ENCODE measurements at regions not wholly inside any gene's neighbourhood (a gene's known extent, or its start where the extent isn't known, plus 50 kb on each side); places are given as distances from the start of the nearest gene placed in this dataset.

DNA sequence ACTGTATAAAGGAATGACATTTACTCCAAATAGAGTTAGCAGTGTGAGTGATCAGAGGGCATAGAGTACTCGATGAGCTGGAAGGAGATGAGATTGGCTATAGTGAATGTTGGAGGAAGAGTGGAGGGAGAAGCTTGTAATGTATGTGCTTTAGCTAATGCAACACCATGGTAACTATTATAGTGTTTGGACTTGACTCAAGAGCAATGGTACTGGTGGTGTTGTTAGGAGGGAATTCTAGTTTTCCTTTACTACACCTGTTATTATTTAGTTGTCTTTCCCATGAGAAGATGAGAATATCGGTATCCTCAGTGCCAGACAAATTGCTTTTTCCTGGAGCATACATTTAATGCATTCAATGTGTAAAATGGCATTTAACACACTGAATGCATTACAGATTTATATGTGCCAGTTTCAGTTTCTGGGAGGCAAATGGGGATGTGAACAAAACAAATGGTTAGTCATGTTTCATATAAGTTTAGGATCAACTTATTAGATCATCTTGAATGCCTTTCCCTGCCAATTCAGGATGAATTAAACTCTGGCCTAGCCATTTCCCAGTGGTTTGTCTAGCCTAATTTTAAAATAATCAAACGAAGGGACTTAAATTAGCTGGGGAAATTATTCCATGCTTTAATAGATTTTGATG, 291.1 kb upstream of the ADAMTS5 start:
- DNase-seq (ENCODE audit: low spot score), result no peak

DNA sequence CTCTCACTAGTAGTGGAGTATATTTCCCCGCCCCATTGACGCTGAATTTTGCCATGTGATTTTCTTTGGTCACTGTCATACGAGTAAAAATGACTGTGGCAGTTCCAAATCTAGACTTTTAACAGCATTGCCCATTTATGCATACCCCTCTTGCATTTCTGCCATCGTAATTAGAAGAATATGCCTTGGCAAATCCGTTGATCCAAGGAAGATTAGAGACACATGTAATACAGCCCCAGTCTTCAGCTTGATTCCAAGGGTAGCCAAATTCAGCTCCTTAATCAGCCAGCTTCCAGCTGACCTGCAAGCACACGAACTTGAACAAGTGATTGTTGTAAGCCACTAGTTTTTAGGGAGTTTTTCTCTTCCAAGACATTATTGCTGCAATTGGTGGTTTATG, 290.3 kb upstream of the ADAMTS5 start:
- no peak for DNase-seq (ENCODE audit: low spot score)

DNA sequence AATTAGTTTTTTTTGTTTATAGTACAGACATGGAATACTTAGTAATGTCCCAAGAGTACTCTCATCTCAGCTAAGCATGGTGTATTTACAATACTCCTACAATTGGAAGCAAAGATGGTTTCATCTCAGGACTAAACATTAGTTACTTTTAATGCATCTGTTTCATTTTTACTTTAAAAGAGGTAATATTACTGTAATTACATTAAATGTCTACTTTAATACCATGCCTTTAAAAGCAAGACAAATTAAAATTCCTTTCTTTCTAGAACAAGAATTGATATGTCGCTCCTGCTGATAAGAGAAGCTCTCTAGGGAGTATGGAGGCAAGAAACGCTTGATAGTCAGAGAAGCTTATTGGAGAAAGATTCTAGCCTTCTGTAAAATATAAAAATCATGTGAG, 284.9 kb upstream of the ADAMTS5 start:
- no peak for DNase-seq (ENCODE audit: low spot score)

DNA sequence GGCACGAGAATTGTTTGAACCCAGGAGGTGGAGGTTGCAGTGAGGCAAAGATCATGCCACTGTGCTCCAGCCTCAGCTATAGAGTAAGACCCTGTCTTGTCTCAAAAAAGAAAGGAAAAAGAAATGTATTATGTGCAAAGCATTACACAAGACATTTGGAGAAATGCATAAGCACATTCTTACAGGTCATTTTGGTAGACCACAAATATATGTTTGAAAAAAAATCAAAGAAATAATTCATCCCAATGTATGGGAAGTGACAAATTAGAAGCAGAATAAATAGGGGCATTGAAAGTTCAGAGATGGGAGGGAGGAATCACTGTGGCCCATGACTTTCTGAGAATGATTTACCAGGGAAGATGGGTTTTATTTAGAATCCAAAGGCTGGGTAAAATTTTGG, 283.5 kb upstream of the ADAMTS5 start:
- DNase-seq (ENCODE audit: low spot score), result no peak

DNA sequence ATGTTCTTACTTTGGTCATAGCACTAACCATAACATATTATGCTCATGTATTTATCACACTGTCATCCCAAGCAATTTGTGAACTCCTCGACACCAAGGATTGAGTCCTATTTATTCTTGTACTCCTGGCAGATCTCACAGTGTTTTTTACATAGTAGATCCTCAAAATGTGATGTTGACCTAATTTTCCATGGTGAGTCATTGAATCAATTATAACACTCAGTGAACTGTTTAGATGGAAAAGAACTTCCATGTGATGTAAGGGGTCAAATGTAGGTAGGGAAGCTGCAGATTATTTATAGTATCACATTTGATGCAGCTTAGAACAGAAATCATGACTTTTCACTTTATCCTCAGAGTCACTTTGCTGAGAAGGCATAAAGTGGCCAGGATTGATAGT, 281.9 kb upstream of the ADAMTS5 start:
- no peak for DNase-seq (ENCODE audit: low spot score)

DNA sequence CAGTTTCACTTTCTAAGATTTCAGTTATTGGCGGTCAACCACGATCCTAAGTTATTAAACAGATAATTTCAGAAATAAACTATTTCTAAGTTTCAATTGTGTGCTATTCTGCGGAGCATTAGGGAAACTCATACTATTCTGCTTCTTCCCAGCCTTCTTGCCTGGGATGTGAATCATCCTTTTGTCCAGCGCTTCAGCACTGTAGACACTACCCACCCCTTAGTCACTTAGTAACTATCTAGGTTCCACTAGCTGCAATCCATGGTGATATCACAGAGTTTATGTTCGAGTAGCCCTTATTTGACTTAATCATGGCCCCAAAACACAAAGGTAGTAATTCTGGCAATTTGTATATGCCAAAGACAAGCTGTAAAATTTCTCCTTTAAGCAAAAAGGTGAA, 279.9 kb upstream of the ADAMTS5 start:
- DNase-seq (ENCODE audit: low spot score), result no peak

DNA sequence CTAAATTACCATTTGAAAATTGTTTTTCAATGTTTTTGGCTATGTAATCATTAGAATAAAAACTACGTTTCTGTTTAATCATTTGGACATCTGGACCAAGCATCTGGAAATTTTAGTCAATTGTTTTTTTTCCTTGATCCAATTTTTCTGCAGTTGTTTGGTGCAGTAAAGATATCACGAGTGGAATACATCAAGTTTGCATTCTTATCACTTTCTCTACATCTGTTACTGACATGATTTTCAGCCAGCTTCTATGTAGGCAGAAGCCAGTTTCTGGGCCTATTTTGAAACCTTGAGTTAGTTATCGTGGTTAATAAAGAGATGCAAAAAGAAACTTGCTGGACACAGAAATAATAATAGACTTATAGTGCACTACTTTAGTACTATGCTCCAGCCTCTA, 277.9 kb upstream of the ADAMTS5 start:
- no peak for DNase-seq (ENCODE audit: low spot score)

DNA sequence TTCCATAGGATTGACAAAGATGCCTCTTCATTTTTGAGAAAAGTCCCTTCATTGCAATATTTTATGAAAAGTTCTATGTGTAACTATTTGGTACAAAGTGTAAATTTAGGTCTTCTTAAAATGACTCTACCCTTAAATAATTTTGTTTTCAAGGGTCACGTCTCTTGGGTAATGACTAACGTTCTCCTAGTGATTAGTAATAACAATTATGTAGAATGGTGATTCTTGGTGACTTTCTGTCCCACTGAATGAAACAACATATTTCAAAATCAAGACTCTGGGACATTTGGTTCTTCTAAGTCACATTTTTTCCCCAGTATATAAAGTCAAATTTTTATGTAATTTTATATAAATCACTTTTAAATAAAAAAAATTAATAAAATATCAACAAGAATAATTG, 277.5 kb upstream of the ADAMTS5 start:
- no peak for DNase-seq (ENCODE audit: low spot score)

DNA sequence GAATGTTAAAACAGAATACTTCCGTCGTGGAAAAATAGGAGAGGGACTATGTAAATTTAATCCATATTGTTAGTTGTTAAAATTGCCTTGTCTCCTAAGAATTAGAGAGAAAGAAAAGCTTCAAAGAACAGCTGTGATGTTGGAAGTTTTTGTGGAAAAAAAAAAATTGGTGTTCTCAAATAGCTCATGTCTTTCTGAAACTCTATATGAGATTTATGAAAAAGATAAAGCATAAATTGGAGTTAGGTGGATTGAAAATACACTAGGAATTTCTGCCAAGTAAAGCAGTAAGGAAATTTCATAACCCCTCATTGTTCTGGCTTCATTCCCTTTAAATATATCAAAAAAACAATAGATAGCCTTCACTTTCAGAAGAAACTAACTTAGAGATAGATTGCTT, 274.0 kb upstream of the ADAMTS5 start:
- no peak for DNase-seq (ENCODE audit: low spot score)

DNA sequence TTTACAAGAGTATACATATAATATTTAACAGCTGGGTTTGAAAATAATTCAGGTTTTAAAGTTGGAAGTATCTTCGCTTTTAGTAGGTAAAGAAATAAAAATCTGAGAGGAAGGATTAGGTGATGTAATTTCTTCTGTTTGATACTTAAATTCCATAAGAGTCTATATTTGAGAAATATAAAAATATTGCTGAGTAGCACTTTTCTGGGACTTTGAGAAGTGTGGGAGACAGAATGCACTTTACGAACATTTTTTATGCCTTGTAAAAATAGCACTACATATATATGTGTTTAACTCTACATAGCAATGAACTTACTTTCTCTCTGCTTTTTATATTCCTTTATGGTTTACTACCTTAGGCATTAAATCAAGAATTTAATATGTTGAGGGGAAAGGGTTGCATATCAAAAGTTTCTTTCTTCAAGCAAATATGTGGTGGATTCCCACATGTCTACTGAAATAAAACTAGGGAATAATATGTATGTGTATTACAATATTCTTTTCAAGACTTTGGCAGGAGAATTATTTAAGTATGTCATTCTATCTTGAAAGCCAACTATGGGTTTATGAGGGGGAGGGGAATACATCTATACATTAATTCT, 266.7 kb upstream of the ADAMTS5 start:
- no peak for DNase-seq (ENCODE audit: low spot score)

DNA sequence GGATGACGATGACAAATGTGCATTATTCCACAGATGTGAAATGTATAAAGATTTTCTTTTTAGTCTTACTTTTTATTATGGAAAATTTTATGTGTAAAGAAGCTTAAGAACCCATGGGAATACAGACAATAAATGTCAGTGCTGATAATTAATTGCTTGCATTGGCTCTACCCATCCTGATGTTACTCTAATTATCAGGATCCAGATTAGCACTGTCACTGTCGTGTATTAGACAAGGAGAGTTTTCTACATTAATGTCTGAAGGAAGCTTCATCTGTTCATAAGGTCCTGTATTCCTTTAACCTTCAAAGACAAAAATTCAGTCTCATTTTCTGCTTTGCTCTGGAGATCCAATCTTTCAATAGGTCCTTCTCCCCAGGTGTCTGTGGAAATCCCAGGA, 259.1 kb upstream of the ADAMTS5 start:
- no peak for DNase-seq (ENCODE audit: low spot score)

DNA sequence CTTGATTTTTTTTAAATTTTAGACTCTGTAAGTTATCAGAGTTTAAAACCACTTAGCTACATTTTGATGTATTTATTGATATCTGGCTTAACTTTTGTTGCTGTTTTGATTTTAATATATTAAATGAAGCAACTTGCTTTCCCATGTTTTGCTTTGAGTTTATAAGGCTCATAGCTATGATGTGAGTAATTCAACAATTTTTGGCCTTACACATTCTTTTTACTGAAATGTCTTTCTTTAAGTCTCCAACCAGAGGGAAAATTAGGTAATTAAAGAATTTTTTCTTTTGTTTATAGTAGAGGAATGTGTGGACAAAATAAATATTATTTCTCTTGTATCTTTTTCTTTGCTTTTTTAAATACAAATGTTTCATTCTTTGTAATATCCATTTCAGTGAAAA, 258.3 kb upstream of the ADAMTS5 start:
- DNase-seq (ENCODE audit: low spot score), result no peak

DNA sequence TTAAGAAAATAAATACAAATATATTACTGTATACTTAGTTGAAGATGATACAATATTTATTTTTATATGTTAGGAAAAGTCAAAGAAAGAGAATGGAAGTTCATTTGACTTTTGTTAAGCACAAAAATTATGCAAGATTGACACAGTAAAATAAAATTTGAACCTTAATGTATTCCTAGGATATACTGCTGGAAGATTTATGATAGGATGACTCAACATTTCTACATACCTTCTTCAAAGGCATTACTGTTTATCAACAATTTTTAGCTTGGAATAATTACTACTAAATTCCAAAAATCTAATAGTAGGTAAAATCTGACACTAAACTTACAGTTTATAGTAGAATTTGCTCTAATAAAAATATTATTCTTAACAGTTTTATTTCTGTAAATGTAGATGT, 257.3 kb upstream of the ADAMTS5 start:
- DNase-seq (ENCODE audit: low spot score), result no peak

DNA sequence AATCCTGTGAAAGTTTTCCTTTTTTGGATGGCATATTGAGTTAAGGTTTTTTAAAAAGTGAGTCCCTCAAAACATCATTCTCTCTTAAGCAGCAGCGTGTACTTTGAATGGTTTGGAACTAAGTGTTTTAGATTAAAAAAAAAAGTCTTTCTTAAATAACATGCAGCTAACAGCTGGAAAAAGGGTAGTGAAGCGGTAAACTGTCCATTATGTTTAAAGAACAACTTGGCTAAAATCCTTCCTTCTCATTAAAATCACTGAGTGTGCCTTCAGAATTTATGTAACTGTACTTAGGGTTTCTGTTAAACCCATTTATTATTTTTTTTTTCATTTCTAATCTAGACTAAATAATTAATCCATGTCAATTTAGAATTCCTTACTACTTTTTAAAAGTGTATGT, 254.2 kb upstream of the ADAMTS5 start:
- no peak for DNase-seq (ENCODE audit: low spot score)

DNA sequence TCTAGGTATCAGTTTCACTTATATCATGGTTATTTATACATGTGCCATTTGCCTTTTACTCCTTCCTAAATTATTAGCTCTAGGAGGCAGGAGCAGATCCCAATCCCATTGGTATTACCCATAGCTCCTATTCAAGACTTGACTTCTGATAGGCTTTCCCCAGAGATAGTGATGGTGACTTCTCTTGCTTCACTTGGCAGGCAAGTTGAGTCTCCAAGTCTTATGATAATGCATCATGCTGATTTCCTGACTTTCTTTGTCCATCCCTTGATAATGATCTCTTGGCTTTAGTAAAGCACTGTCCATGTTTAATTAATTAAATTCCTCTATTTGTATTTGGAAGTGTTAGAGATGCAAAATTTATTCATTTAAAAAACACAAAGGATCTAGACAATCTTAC, 253.5 kb upstream of the ADAMTS5 start:
- DNase-seq (ENCODE audit: low spot score), result no peak

DNA sequence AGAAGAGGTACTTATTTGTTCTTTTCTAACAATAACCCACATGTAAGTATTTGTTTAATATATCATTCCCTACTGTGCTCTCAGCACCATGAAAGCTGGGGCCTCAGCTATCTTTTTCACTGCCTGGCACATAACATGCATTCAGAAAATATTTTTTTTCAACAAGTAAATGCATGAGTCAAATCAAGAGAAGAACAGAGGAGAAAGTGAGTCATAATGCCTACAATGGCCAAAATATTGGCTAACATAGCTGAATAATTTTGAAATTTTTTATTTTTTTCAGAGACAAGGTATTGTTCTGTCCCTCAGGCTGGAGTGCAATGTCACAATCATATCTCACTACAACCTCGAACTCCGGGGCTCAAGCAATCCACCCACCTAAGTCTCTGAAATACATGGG, 252.2 kb upstream of the ADAMTS5 start:
- no peak for DNase-seq (ENCODE audit: low spot score)

DNA sequence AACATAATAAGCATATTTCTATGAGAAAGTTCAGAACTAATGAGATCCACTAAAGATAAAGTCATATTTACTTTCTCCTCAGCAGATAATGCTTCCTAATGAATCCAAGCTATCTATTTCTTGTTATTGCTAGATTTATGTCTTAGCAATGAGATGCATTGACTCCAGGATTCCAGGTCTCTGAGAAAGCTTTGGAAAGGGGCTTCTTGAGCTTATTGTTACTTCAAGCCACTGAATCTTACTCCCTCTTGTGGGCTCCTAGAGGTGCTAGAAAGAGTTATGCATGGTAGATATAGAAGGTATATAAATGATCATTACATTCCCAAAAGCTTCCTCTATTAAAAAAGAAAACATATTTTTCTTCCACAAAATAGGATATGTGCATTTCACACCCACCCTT, 246.4 kb upstream of the ADAMTS5 start:
- no peak for DNase-seq (ENCODE audit: low spot score)

DNA sequence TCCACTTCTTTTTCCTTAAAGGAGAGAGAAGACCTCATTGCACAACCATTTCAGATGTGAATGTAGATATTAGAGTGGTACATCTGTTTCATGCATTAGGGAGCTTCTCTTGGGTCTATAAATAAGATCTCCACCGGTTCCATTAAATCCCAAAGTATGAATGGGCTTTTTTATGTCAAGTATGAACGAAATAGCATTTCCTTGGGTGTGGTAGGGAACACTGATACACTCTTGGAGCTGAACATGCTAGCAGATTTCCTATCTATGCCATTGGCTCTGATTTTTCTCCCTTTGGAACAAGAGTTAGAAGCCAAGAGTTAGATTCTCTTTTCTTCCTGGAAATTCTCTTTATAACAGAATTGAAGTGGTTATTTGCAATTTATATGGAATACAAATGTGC, 245.6 kb upstream of the ADAMTS5 start:
- DNase-seq (ENCODE audit: low spot score), result no peak

DNA sequence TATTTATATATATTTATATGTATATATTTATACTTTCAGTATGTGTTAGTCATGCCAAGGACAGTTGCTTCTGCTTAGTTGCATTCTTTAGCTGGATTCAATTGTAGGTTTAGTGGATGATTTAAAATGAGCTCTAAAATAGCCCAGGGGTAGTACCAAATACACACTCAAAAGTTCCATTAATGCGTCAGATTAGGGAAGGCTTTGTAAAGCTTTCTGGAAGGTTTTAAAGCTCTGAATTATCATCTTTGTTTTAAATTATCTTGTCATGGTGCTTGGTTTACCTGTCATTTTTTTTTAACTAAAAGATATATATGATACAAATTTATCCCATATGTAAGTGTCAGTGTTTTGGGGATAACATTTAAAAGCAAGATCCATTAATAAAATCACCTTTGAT, 242.7 kb upstream of the ADAMTS5 start:
- no peak for DNase-seq (ENCODE audit: low spot score)

DNA sequence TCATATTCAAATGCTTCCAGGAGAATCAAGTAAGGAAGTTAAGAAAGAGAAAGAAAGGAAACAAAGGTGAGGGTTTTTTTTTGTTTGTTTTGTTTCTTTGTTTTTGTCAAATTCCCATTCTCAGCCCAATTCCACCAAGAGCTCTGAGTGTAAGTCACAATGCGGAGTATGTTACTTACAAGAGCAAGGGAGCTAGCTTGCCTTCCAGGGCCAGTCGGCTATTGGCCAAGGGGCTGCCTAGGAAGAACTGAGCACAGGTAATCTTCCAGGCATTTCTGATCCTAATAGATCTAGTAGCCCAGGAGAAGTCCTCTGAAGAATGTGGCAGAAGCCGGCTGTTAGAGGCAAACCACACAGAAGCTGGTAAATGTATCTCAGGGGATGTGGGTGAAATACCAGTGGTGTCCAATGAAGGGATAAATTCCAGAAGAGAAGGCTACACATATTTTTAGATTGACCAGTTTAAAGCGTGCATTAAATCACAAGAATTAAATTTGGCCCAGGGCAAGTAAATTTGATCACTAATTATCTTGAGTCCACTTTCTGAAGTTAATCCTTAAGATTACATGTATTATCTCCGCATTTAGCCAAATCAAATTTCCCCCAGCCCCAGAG, 239.6 kb upstream of the ADAMTS5 start:
- DNase-seq (ENCODE audit: low spot score), result no peak

DNA sequence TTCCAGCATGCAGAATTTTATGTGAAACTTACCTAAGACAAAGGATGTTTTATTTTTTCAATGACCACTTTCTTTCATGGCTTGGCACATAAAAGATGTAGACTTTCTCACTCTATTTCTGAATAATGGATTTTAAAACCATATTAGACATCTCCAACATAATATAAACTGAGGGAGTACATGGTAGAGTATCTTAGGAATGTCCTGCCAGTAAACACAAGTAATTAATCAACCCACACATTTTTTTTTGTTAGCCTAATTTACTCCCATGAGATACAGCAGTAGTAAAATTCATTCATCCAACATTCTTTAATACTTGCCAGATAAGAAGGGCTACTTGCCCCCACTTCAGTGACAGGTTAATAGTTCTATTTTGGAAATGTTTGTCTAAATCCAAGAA, 235.4 kb upstream of the ADAMTS5 start:
- DNase-seq (ENCODE audit: low spot score), result no peak

DNA sequence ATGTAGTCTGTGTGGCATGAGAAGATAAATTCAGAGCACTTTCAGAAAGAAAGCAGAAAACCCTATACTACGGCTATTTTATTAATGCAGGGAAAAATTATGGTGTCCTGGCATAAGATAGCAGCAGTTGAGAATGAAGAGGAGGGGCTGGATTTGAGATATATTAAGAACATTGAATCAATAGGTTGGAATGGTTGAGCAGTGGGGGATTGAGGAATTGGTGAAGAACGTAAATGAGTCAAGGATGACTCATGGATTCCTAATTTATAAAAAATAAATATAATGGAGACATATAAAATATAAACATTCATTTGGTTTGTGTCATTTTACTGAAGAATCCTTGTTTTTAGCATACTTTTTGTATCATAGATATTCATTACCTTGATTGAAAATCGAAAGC, 234.3 kb upstream of the ADAMTS5 start:
- DNase-seq (ENCODE audit: low spot score), result no peak

DNA sequence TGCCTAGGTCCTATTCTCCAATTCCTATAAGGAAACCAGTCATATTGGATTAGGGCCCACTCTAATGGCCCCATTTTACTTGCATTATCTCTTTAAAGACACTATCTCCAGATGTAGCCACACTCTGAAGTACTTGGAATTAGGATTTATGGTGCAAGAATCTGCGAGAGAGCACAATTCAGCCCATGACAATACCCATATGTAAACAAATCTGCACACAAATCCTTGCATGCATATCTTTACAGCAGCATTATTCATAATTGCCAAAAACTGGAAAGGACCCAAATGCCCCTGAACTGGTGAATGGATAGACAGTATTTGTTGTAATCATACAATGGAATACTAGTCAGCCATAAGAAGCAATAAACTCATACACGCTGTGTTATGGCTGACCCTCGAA, 229.8 kb upstream of the ADAMTS5 start:
- no peak for DNase-seq (ENCODE audit: low spot score)

DNA sequence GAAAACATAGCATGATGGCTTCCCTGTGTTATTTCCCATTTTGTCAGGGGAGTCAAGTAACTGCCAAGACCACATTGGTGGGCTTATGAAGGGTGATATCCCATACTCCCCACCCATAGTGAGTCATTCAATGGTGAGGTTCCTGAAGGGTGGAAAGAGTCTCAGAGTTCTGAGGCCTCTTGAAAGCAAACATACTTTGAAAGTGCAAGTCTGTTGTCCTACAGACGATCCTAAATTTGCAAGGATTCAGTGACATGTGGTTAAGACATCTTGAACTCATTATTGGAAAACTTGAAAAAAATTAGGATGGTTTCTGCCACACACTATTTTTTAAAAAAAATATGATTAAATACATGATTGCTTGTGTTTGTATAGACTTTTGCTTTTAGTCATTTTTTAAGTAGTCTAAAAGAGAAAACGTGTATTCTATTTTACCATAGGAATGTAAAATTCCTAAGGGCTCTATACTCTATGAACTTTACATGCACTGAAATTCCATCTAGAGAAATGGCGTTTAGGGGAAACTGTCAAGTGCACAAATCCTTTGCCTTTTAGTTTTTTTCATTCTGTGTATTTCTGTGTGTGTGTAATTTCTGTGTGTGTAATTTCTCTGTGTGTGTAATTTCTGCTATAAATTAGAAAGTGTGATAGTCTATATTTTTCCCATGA, 225.5 kb upstream of the ADAMTS5 start:
- no peak for DNase-seq (ENCODE audit: low spot score)

Measured in ecto neural progenitor cell (in vitro differentiated cells).